Stimulated activated CD8-positive, alpha-beta memory T cell treated with anti-CD3 and anti-CD28 coated beads, Interleukin-7, amount 100 ng/mL, for 4 hours (primary cell): ENCODE measurements at regions not wholly inside any gene's neighbourhood (a gene's known extent, or its start where the extent isn't known, plus 50 kb on each side); places are given as distances from the start of the nearest gene placed in this dataset.

ENCODE experiments used
- DNase-seq, 2 donors: peaks; one replicate each; pipeline ENCODE4 v3.0.0-alpha.2; 2020; ENCODE audit warnings: low read depth in 2 of 2

GRCh38 chr14:65186951-65187350, 84.6 kb upstream of the MAX start:
- no peak for DNase-seq

GRCh38 chr14:65187421-65188049, 85.2 kb upstream of the MAX start:
- no peak for DNase-seq

GRCh38 chr14:65190312-65190711, 88.0 kb upstream of the MAX start:
- DNase-seq = no peak

- DNase-seq = no peak
Observed at GRCh38 chr14:65191716-65192115, 89.4 kb upstream of the MAX start.

DNA sequence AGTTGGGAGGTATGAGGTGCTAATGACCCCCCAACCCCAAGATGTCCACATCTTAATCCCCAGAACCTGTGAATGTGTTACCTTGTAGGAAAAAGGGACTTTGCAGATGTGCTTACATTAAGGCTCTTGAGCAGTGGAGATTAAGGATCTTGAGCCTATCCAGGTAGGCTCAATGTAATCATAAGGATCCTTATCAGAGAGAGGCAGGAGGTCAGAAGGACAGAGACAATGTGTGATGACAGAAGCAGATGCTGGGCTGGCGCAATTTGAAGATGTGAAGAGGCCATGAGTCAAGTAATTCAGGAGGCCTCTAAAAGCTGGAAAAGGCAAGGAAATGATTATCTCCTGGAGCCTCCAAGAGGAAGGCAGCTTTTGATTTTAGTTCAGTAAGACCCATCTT, 90.4 kb upstream of the MAX start:
- DNase-seq = no peak

DNA sequence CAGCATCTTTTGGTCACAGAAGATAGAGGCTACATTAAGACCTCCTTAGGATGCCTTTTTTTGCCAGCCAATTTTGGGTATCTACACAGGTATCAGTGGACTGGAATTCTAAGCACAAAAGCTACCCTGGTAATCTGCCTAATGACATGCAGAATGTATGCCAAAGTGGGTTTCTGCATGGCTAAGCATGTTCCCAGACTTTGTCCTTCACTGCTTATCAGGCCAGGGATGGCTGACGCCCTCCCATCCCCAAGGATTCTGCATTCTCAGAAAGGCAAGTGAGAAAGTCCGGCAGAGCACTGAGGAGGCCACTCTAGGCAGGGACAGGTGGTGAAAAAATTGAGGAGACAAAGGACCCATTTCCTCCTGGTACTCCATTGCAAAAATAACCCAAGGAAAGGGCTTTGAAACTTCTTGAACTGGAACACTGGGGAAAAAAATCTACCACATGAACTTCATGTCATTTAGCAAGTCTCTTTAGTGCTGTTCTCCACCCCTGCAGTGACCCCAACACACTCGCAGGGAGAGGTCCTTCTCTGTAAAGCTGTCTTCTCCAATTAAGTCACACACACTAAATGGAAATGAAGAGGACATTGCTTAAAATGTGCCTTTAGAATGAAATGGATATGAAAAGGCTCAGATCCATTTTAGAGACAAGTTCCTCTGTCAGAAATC, 91.7 kb upstream of the MAX start:
- DNase-seq = no peak

- DNase-seq = no peak
Observed at GRCh38 chr14:65195042-65195719, 92.9 kb upstream of the MAX start.

DNA sequence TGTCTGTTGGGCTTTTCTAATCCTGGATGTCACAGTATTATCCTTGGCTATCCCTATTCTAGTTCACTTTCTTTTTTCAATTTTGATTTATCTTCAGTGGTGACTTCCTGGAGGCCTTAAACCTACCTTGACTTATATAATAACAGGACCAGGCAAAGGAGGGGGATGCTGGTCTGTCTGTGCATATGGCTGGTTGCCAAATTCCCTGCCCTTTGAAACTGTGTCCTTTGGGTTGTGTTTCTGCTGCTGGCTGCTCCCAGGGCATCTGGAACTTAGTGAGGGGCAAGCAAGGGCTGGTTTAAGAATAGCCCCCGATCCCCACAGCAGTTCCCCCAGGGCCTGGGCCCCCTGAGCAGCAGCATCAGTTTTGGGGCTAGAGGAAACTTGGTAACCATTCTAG, 96.0 kb upstream of the MAX start:
- no peak for DNase-seq

- no peak for DNase-seq
Observed at GRCh38 chr14:65200454-65200853, 98.1 kb upstream of the MAX start.

DNA sequence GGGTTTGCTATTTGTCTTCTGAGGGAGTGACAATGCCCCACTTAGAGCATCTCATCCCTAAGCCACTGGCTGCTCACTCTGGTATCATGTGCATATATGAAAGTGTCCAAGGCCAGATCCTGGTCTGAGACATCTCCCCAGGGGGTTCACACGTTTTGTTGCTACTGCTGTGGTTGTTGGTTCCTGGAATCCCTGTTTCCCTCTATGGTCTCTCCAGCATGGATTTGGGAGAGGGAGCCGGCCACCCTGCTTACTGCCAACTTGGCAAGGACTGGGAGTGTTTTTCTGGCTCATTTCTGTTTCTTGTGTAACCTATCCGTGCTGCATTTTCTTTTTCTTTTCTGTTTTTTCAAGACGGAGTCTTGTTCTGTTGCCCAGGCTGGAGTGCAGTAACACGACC, 101.3 kb upstream of the MAX start:
- DNase-seq = no peak

DNA sequence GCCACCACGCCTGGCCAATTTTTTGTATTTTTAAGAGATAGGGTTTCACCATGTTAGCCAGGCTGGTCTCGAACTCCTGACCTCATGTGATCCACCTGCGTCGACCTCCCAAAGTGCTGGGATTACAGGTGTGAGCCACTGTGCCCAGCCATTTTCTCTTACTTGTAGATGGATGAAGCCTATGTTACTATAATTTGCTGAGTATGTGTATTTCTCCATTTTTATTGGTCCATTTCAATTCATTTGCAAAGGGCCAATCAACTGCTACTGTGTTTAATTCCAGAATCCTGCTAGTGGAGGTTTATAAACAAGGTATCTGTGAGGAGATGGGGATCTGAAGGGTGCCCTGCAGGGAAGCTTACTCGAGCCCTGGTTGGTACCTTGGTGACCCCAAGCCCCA, 101.7 kb upstream of the MAX start:
- DNase-seq = no peak

DNA sequence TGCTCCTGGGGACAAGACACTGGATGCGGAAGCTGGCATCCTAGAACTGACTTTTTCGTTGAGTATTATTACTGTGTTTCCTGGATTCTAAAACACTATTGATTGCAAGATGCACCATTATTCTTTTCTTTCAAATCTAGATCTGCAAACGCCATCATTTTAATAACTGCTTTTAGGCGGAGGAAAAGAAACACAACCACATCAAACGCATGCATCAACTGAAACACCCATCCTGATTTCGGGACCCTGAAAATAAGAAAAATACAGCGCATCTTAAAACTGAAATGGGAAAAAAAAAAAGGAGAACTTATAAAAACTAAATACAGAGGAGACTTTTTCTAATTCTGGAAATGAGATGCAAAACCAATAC, 103.7 kb upstream of the MAX start:
- no peak for DNase-seq

DNA sequence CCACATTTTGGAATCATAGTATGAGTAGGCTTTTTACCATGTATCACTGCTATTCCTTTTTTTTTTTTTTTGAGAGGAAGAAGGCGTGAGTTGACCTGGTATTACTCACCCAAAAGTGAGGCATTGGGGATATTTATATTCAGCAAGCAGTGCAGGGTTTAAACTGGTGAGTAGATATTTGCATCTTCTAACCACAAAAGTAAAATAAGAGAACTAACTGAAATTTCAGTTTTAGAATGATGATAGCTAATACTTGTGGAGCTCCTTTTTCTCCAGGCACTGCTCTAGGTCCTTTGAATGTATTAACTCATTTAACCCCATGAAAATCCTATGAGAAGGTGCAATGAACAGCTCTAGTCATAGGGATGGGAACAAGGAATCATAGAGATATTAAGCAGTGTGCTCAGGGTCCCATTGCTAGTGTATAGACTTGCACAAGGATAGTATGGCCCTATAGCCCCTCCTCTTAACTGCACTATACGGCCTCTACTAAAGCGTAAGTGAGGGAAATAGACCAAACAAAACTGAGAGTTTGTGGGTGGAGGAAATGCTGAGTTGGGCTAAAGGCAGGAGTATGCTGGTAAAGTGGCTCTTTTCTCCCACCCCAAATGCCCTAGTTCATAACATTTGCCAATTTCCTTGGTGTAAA, 104.3 kb upstream of the MAX start:
- no peak for DNase-seq

DNA sequence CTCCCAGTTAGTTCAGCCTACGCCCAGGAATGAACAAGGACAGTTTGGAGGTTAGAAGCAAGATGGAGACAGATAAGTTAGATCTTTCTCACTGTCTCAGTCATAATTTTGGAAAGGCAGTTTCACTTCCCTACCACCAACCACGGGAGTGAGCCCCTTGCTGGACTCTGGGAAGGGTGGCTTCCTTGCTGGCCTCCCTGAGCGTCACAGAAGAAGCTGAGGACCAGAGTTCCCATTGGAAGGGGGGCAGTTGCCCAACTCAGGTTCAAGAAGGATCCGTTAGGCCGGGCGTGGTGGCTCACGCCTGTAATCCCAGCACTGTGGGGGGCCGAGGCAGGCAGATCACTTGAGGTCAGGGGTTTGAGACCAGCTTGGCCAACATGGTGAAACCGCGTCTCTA, 106.2 kb upstream of the MAX start:
- DNase-seq = no peak

GRCh38 chr14:65210118-65210821, 108.0 kb upstream of the MAX start:
- no peak for DNase-seq

- DNase-seq = no peak
Observed at GRCh38 chr14:65210822-65211182, 108.5 kb upstream of the MAX start.

- no peak for DNase-seq
Observed at GRCh38 chr14:65211341-65211987, 109.1 kb upstream of the MAX start.

GRCh38 chr14:65213316-65213715, 111.0 kb upstream of the MAX start:
- DNase-seq = no peak

- DNase-seq = no peak
Observed at GRCh38 chr14:65214741-65215140, 112.4 kb upstream of the MAX start.

DNA sequence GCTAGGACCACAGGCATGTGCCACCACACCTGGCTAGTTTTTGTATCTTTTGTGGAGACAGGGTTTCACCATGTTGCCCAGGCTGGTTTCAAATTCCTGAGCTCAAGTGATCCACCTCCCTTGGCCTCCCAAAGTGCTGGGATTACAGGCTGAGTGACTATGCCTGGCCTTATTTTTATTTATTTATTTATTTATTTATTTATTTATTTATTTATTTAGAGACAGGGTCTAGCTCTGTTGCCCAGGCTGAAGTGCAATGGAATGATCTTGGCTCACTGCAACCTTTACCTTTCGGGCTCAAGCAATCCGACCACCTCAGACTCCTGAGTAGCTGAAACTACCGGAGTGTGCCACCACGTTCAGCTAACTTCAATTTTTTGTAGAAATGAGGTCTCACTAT, 117.0 kb upstream of the MAX start:
- no peak for DNase-seq

GRCh38 chr14:65222440-65222858, 120.1 kb upstream of the MAX start:
- DNase-seq = peak; percentile 17 to 20

DNA sequence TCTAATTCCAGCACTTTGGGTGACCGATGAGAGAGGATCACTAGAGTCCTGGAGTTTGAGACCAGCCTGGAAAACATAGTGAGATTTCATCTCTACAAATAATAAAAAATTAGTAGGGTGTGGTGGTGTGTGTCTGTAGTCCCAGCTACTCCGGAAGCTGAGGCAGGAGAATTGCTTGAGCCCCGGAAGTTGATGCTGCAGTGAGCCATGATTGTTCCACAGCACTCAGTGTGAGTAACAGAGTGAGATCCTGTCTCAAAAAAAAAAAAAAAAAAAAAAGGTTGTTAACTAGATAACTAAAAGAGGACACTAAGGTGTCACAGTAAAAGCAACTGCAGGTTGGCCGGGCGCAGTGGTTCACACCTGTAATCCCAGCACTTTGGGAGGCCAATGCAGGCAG, 121.3 kb upstream of the MAX start:
- DNase-seq = no peak
